Left lung (tissue), 4 donors: ENCODE measurements at regions not wholly inside any gene's neighbourhood (a gene's known extent, or its start where the extent isn't known, plus 50 kb on each side); places are given as distances from the start of the nearest gene placed in this dataset.

ENCODE experiments used
- ATAC-seq: fragments of 200-7000 bp; cut with Tn5 transposase; one replicate; pipeline ENCODE4 v1.9.1; 2020; ENCODE audit warnings: moderate library complexity
- DNase-seq, 4 donors: peaks; one replicate each; pipeline ENCODE4 v3.0.0-alpha.2; 2013 to 2020
- H3K27ac ChIP-seq, 2 donors: fragments of 200-600 bp; sonication (generic) in 1 of 2; one replicate each; pipeline versions ENCODE4 v1.5.0 to v1.8.0; 2020 to 2021
- H3K27me3 ChIP-seq, 2 donors: fragments of 200-600 bp; sonication (generic) in 1 of 2; one replicate each; pipeline versions ENCODE4 v1.5.0 to v1.8.0; 2020 to 2021
- H3K36me3 ChIP-seq, 2 donors: fragments of 200-600 bp; sonication (generic) in 1 of 2; one replicate each; pipeline versions ENCODE4 v1.5.0 to v1.8.0; 2020 to 2021
- H3K4me1 ChIP-seq, 2 donors: fragments of 200-600 bp; one replicate each; pipeline ENCODE4 v1.8.0; 2021
- H3K4me3 ChIP-seq, 2 donors: fragments of 200-600 bp; sonication (generic) in 1 of 2; one replicate each; pipeline versions ENCODE4 v1.5.0 to v1.8.0; 2020 to 2021; ENCODE audit warnings: mild to moderate bottlenecking in 1 of 2
- H3K9me3 ChIP-seq, 2 donors: fragments of 200-600 bp; sonication (generic) in 1 of 2; one replicate each; pipeline versions ENCODE4 v1.5.0 to v1.8.0; 2020 to 2021
- CTCF ChIP-seq, 2 donors: fragments of 200-600 bp; sonication (generic) in 1 of 2; IDR thresholded peaks; one replicate each; pipeline versions ENCODE4 v1.5.0 to v1.8.0; 2021; ENCODE audit warnings: antibody characterized with exemption in 2 of 2
- intact Hi-C, 2 donors: fragments of 100-400 bp; cut with DNase I; formaldehyde crosslinking; loops; one replicate each; pipeline versions ENCODE4 v1.11.2 to v1.14.2; 2022
- donor health status: DM: no; HTN: yes; CAD: no.
- donor health status: DM: no; HTN: no; CAD: no.

- no peak for ATAC-seq
- H3K4me1 ChIP-seq, result no peaks in the 10 kb centered on the region
- intact Hi-C loops, result no loop called here
Observed at GRCh38 chr5:155780260-155780659, 546.7 kb upstream of the SGCD start.

DNA sequence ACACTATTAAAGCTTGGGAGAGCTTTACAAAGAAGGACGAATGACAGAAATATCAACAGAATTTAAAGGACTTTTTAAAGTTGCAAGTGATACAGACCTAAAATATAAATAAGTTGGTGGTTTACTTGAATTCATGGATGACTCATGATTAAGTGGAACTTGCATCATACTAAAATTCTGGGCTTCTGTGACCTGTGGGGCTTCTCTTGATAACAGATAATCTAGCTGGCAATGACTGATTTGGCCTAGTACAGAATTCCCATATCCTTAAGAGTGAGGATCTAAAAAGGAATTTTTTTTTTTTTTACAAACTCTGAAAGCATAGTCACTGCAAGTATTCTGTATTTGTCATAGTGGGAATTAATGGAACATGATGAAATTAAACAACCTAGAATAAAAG is 543.7 kb upstream of the SGCD start:
- no peak for ATAC-seq
- DNase-seq, result no peak
- Histone ChIP-seq H3K4me3 (no peak overlapping the region), H3K27ac (no peak overlapping the region), H3K4me1 (no peaks in the 10 kb centered on the region), H3K27me3 (no peaks in the 10 kb centered on the region), H3K9me3 (peaks cover 0 to 4% of the 10 kb centered on the region in 2 donors), H3K36me3 (no peaks in the 10 kb centered on the region)
- no peak for TF ChIP-seq CTCF (IDR thresholded peaks at IDR 0.05)
- intact Hi-C loops, result no loop called here

More at GRCh38 chr5:155780260-155780659, 546.7 kb upstream of the SGCD start:
- no peak overlapping the region for H3K4me3 ChIP-seq
- TF ChIP-seq CTCF (IDR thresholded peaks at IDR 0.05), result no peak
- H3K27me3 ChIP-seq, result no peaks in the 10 kb centered on the region
- peaks cover 0 to 4% of the 10 kb centered on the region in 2 donors for H3K9me3 ChIP-seq
- DNase-seq, result no peak
- no peak overlapping the region for H3K27ac ChIP-seq
- no peaks in the 10 kb centered on the region for H3K36me3 ChIP-seq

- Histone ChIP-seq H3K9me3 (peaks cover 0 to 4% of the 10 kb centered on the region in 2 donors), H3K4me1 (no peaks in the 10 kb centered on the region), H3K27me3 (no peaks in the 10 kb centered on the region), H3K36me3 (no peaks in the 10 kb centered on the region), H3K27ac (no peak overlapping the region), H3K4me3 (no peak overlapping the region)
- no peak for DNase-seq
- no peak for TF ChIP-seq CTCF (IDR thresholded peaks at IDR 0.05)
- intact Hi-C loops, result no loop called here
- no peak for ATAC-seq
Observed at GRCh38 chr5:155783791-155784190, 543.2 kb upstream of the SGCD start.

DNA sequence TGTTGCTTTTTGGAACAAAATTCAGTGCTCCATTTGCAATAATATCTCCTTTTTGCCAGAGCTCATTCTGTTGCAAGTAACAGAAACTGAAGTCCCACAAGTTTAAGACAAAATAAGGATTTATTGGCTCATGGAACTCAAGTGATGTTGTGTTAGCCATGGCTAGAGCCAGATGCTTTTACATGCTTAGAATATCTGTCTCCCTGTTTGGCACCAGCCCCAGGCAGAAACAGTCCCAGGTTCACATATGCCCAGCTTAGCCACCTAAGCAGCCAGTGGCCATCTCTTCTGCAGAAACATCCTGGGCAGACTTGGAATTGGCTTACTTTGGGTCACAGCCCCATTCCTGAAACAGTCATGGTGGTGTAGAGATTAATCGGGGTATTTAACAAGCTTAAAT is 540.9 kb upstream of the SGCD start:
- Histone ChIP-seq H3K27me3 (no peaks in the 10 kb centered on the region), H3K4me1 (no peaks in the 10 kb centered on the region), H3K36me3 (no peaks in the 10 kb centered on the region), H3K9me3 (peaks cover 0 to 1% of the 10 kb centered on the region in 2 donors), H3K4me3 (no peak overlapping the region), H3K27ac (no peak overlapping the region)
- TF ChIP-seq CTCF (IDR thresholded peaks at IDR 0.05), result no peak
- ATAC-seq (no peak), DNase-seq (no peak)
- intact Hi-C loops, result no loop called here

DNA sequence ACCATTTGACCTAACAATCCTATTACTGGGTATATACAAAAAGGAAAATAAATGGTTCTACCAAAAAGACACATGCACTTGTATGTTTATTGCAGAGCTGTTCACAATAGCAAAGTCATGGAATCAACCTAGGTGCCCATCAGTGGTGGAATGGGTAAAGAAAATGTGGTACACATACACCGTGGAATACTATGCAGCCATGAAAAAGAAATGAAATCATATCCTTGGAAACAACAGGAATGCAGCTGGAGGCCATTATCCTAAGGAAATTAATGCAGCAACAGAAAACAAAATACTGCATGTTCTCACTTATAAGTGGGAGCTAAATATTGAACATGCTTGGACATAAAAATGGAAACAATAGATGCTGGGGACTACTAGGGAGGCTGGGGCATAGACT is 534.1 kb upstream of the SGCD start:
- Histone ChIP-seq H3K27me3 (no peaks in the 10 kb centered on the region), H3K36me3 (no peaks in the 10 kb centered on the region), H3K4me1 (no peaks in the 10 kb centered on the region), H3K27ac (no peak overlapping the region), H3K9me3 (peaks cover 0 to 47% of the 10 kb centered on the region in 2 donors), H3K4me3 (no peak overlapping the region)
- no peak for TF ChIP-seq CTCF (IDR thresholded peaks at IDR 0.05)
- DNase-seq (no peak), ATAC-seq (no peak)
- intact Hi-C loops, result no loop called here
